CD4-positive, alpha-beta memory T cell (primary cell): ENCODE measurements at regions not wholly inside any gene's neighbourhood (a gene's known extent, or its start where the extent isn't known, plus 50 kb on each side); places are given as distances from the start of the nearest gene placed in this dataset.

Source experiments
- CTCF ChIA-PET: fragments of 350-600 bp; sonication (Branson Sonifier 250); formaldehyde crosslinking; loops from one replicate; lab custom pipeline; 2021; ENCODE audit warnings: inconsistent platforms; ENCODE audit not compliant: partially characterized antibody; lab: Charles Lee
- POLR2A ChIA-PET: fragments of 350-600 bp; sonication (Branson Sonifier 250); formaldehyde crosslinking; loops from one replicate; lab custom pipeline; 2021; ENCODE audit not compliant: partially characterized antibody; lab: Charles Lee
- DNase-seq, 5 donors: peaks; one replicate each; pipeline versions ENCODE4 v3.0.0 to v3.0.0-alpha.2; 2020 to 2022; ENCODE audit warnings: mixed read lengths in 1 of 5
- H3K27ac ChIP-seq: one replicate; pipeline ENCODE4 v1.7.0; 2013; ENCODE audit warnings: low read depth, low read length
- H3K27me3 ChIP-seq: 2 replicates; pipeline ENCODE4 v1.7.0; 2013; ENCODE audit warnings: mild to moderate bottlenecking, low read length, moderate library complexity; ENCODE audit not compliant: insufficient read depth
- H3K36me3 ChIP-seq: 2 replicates; pipeline ENCODE4 v1.7.0; 2013; ENCODE audit warnings: mild to moderate bottlenecking, low read length, moderate library complexity; ENCODE audit not compliant: insufficient read depth
- H3K4me1 ChIP-seq: 2 replicates; pipeline ENCODE4 v1.7.0; 2013; ENCODE audit warnings: mild to moderate bottlenecking, low read length, moderate library complexity; ENCODE audit not compliant: insufficient read depth
- H3K4me3 ChIP-seq, 2 donors: one replicate each; pipeline ENCODE4 v1.7.0; 2013; ENCODE audit warnings: low read length in 2 of 2, mild to moderate bottlenecking in 1 of 2
- H3K9me3 ChIP-seq, 2 donors: one replicate each; pipeline ENCODE4 v1.7.0; 2013; ENCODE audit warnings: low read length in 2 of 2, control low read depth in 1 of 2; ENCODE audit not compliant: control insufficient read depth in 1 of 2
- H3K27ac Mint-ChIP-seq, 7 donors: one replicate each; pipeline ENCODE4 v1.8.0; 2020 to 2021; ENCODE audit warnings: mixed read lengths in 7 of 7, mild to moderate bottlenecking in 6 of 7, inconsistent platforms in 3 of 7, moderate library complexity in 3 of 7
- H3K27me3 Mint-ChIP-seq, 2 donors: one replicate each; pipeline ENCODE4 v1.8.0; 2020 to 2021; ENCODE audit warnings: mixed read lengths in 2 of 2
- H3K36me3 Mint-ChIP-seq, 2 donors: one replicate each; pipeline ENCODE4 v1.8.0; 2020 to 2021; ENCODE audit warnings: mixed read lengths in 2 of 2, inconsistent platforms in 1 of 2, mild to moderate bottlenecking in 1 of 2
- H3K4me1 Mint-ChIP-seq, 4 donors: one replicate each; pipeline ENCODE4 v1.8.0; 2020 to 2021; ENCODE audit warnings: mixed read lengths in 4 of 4, mild to moderate bottlenecking in 1 of 4
- H3K4me3 Mint-ChIP-seq, 8 donors: one replicate each; pipeline ENCODE4 v1.8.0; 2020 to 2021; ENCODE audit warnings: mixed read lengths in 8 of 8, mild to moderate bottlenecking in 7 of 8, moderate library complexity in 6 of 8, inconsistent platforms in 3 of 8
- H3K9me3 Mint-ChIP-seq, 8 donors: one replicate each; pipeline ENCODE4 v1.8.0; 2020 to 2021; ENCODE audit warnings: mixed read lengths in 8 of 8, mild to moderate bottlenecking in 5 of 8, inconsistent platforms in 3 of 8, moderate library complexity in 1 of 8
- intact Hi-C: fragments of 100-400 bp; cut with micrococcal nuclease; formaldehyde crosslinking; loops from one replicate; pipeline ENCODE4 v1.15.1; 2023

DNA sequence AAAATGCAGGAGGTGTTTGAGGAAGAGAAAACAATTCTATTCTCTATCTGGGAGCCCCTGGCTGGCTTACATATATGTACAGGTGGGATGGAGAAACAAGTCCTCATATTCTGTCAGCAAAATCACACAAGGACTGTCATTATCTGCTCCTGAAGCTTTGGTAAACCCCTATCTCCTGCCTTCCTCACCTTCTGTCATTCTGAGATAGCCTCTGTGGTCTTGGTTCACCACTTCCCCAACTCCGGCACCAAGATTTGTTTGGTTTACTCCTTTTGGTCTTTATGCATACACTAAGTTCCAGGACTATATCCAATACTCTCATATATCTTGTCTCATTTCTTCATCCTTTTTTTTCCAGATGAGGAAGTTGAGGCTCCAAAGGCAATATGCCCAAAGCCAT lies 551.1 kb downstream of the PLPP3 start:
- Mint-ChIP-seq H3K4me3 (no peak overlapping the region), H3K27ac (no peak overlapping the region), H3K36me3 (no peaks in the 10 kb centered on the region), H3K27me3 (no peaks in the 10 kb centered on the region), H3K9me3 (peaks cover 0 to 4% (median under 1%) of the 10 kb centered on the region in 8 donors), H3K4me1 (no peaks in the 10 kb centered on the region)
- no peaks in the 10 kb centered on the region for H3K36me3 ChIP-seq
- ChIA-PET POLR2A (no interaction called here), CTCF (no interaction called here)
- no peaks in the 10 kb centered on the region for H3K27me3 ChIP-seq
- no peak overlapping the region for H3K27ac ChIP-seq
- intact Hi-C loops = no loop called here
- no peaks in the 10 kb centered on the region for H3K4me1 ChIP-seq
- no peak for DNase-seq
- no peak overlapping the region for H3K4me3 ChIP-seq
- H3K9me3 ChIP-seq = no peaks in the 10 kb centered on the region

GRCh38 chr1:56025942-56026341 lies 553.4 kb downstream of the PLPP3 start:
- Histone ChIP-seq H3K27me3 (no peaks in the 10 kb centered on the region), H3K36me3 (no peaks in the 10 kb centered on the region), H3K4me3 (no peak overlapping the region), H3K27ac (no peak overlapping the region), H3K9me3 (no peaks in the 10 kb centered on the region), H3K4me1 (no peaks in the 10 kb centered on the region)
- no peaks in the 10 kb centered on the region for H3K36me3 Mint-ChIP-seq
- no peaks in the 10 kb centered on the region for H3K27me3 Mint-ChIP-seq
- no peak overlapping the region for H3K27ac Mint-ChIP-seq
- no peak overlapping the region for H3K4me3 Mint-ChIP-seq
- CTCF ChIA-PET = no interaction called here
- no peak for DNase-seq
- H3K9me3 Mint-ChIP-seq = peaks cover 0 to 9% (median under 1%) of the 10 kb centered on the region in 8 donors
- no peaks in the 10 kb centered on the region for H3K4me1 Mint-ChIP-seq
- POLR2A ChIA-PET = no interaction called here
- intact Hi-C loops = no loop called here

- H3K36me3 ChIP-seq = no peaks in the 10 kb centered on the region
- Mint-ChIP-seq H3K4me3 (no peak overlapping the region), H3K27ac (no peak overlapping the region), H3K36me3 (no peaks in the 10 kb centered on the region), H3K9me3 (peaks cover 0 to 13% (median 1%) of the 10 kb centered on the region in 8 donors), H3K27me3 (no peaks in the 10 kb centered on the region), H3K4me1 (no peaks in the 10 kb centered on the region)
- no peak overlapping the region for H3K4me3 ChIP-seq
- no peak for DNase-seq
- H3K27ac ChIP-seq = no peak overlapping the region
- H3K9me3 ChIP-seq = no peaks in the 10 kb centered on the region
- ChIA-PET POLR2A (no interaction called here), CTCF (no interaction called here)
- no peaks in the 10 kb centered on the region for H3K4me1 ChIP-seq
- intact Hi-C loops = no loop called here
- H3K27me3 ChIP-seq = no peaks in the 10 kb centered on the region
These were observed 555.2 kb downstream of the PLPP3 start for GRCh38 chr1:56024155-56024554.

GRCh38 chr1:56019922-56020321 lies 559.4 kb downstream of the PLPP3 start:
- Histone ChIP-seq H3K4me1 (no peaks in the 10 kb centered on the region), H3K27ac (no peak overlapping the region), H3K4me3 (no peak overlapping the region), H3K36me3 (no peaks in the 10 kb centered on the region), H3K27me3 (no peaks in the 10 kb centered on the region), H3K9me3 (peaks cover 0 to 3% of the 10 kb centered on the region in 2 donors)
- Mint-ChIP-seq H3K27ac (no peak overlapping the region), H3K4me3 (no peak overlapping the region), H3K4me1 (no peaks in the 10 kb centered on the region), H3K27me3 (no peaks in the 10 kb centered on the region), H3K9me3 (peaks cover 0 to 9% (median 2%) of the 10 kb centered on the region in 8 donors), H3K36me3 (no peaks in the 10 kb centered on the region)
- intact Hi-C loops = no loop called here
- CTCF ChIA-PET = no interaction called here
- DNase-seq = no peak
- POLR2A ChIA-PET = no interaction called here

DNA sequence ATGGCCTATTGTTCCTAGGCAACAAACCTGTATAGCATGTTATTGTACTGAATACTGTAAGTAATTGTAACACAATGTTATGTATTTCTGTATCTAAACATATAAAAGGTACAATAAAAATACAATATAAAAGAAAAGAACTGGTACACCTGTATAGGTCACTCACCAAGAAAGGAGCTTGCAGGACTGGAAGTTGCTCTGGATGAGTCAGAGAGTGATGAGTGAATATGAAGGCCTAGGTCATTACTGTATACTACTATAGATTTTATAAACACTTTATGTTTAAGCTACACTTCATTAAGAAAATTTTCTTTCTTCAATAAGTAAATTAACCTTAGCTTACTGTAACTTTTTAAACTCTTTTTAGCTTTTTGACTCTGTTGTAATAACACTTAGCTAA lies 559.9 kb downstream of the PLPP3 start:
- H3K36me3 ChIP-seq = no peaks in the 10 kb centered on the region
- POLR2A ChIA-PET = no interaction called here
- intact Hi-C loops = no loop called here
- Mint-ChIP-seq H3K4me1 (no peaks in the 10 kb centered on the region), H3K9me3 (peaks cover 0 to 9% (median 2%) of the 10 kb centered on the region in 8 donors), H3K27me3 (no peaks in the 10 kb centered on the region), H3K4me3 (no peak overlapping the region), H3K27ac (no peak overlapping the region), H3K36me3 (no peaks in the 10 kb centered on the region)
- no peak overlapping the region for H3K27ac ChIP-seq
- H3K27me3 ChIP-seq = no peaks in the 10 kb centered on the region
- peaks cover 0 to 3% of the 10 kb centered on the region in 2 donors for H3K9me3 ChIP-seq
- no peaks in the 10 kb centered on the region for H3K4me1 ChIP-seq
- DNase-seq = no peak
- no peak overlapping the region for H3K4me3 ChIP-seq
- CTCF ChIA-PET = no interaction called here

DNA sequence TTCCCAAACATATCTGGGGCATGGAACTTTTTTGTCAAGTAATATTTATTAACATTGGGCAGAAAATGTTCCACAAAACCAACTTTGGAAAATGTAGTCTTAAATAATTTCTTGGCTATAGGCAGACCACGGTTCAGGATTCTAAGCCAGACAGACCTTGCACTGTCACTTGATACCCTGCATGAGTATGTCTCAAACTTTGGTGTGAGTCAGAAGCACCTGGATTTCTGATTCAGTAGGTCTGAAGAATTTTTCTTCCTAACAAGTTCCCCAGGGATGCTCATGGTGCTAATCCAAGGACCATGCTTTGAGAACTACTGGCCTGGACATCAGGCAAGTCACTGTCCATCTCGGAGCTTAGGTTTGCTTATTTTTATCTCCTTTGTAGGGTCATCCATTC lies 562.0 kb downstream of the PLPP3 start:
- Mint-ChIP-seq H3K27ac (no peak overlapping the region), H3K9me3 (peaks cover 0 to 9% (median 4%) of the 10 kb centered on the region in 8 donors), H3K4me1 (no peaks in the 10 kb centered on the region), H3K4me3 (no peak overlapping the region), H3K36me3 (no peaks in the 10 kb centered on the region), H3K27me3 (no peaks in the 10 kb centered on the region)
- H3K27ac ChIP-seq = no peak overlapping the region
- POLR2A ChIA-PET = no interaction called here
- H3K36me3 ChIP-seq = no peaks in the 10 kb centered on the region
- no peak overlapping the region for H3K4me3 ChIP-seq
- intact Hi-C loops = no loop called here
- H3K27me3 ChIP-seq = no peaks in the 10 kb centered on the region
- H3K9me3 ChIP-seq = peaks cover 0 to 3% of the 10 kb centered on the region in 2 donors
- no peak for DNase-seq
- H3K4me1 ChIP-seq = no peaks in the 10 kb centered on the region
- CTCF ChIA-PET = no interaction called here

- Histone ChIP-seq H3K27me3 (no peaks in the 10 kb centered on the region), H3K9me3 (no peaks in the 10 kb centered on the region), H3K36me3 (no peaks in the 10 kb centered on the region), H3K4me1 (no peaks in the 10 kb centered on the region), H3K4me3 (no peak overlapping the region), H3K27ac (no peak overlapping the region)
- Mint-ChIP-seq H3K4me1 (no peaks in the 10 kb centered on the region), H3K4me3 (no peak overlapping the region), H3K27me3 (no peaks in the 10 kb centered on the region), H3K9me3 (peaks cover 0 to 4% (median 0%) of the 10 kb centered on the region in 8 donors), H3K27ac (no peak overlapping the region), H3K36me3 (no peaks in the 10 kb centered on the region)
- ChIA-PET CTCF (no interaction called here), POLR2A (no interaction called here)
- DNase-seq = no peak
- intact Hi-C loops = no loop called here
These were observed 575.5 kb downstream of the PLPP3 start for GRCh38 chr1:56003846-56004245.

DNA sequence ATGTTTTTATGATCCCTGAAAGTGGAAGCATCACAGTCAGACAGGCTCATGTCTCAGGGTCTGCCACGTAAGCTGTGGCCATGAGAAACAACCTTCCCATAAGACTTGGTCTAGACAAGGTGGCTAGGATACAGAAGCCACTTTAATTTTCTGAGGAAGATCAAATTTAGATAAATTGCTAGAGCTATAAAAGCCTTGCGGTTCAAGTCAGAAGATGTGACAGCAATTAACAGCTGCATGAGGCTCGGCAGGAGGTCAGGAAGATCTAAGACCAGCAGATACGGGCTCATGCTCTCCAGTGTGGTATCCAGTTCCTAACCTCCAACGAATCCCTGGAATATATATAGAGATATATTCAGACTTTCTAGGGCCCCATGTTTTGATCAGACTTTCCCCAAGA lies 577.1 kb downstream of the PLPP3 start:
- DNase-seq = no peak
- Histone ChIP-seq H3K4me3 (no peak overlapping the region), H3K27me3 (no peaks in the 10 kb centered on the region), H3K9me3 (no peaks in the 10 kb centered on the region), H3K36me3 (no peaks in the 10 kb centered on the region), H3K4me1 (no peaks in the 10 kb centered on the region), H3K27ac (no peak overlapping the region)
- intact Hi-C loops = no loop called here
- H3K27ac Mint-ChIP-seq = no peak overlapping the region
- ChIA-PET POLR2A (no interaction called here), CTCF (no interaction called here)
- no peaks in the 10 kb centered on the region for H3K4me1 Mint-ChIP-seq
- H3K9me3 Mint-ChIP-seq = peaks cover 0 to 4% (median under 1%) of the 10 kb centered on the region in 8 donors
- no peaks in the 10 kb centered on the region for H3K27me3 Mint-ChIP-seq
- H3K4me3 Mint-ChIP-seq = no peak overlapping the region
- H3K36me3 Mint-ChIP-seq = no peaks in the 10 kb centered on the region
